ENCODE measurements at regions not wholly inside any gene's neighbourhood (a gene's known extent, or its start where the extent isn't known, plus 50 kb on each side); places are given as distances from the start of the nearest gene placed in this dataset.

GRCh38 chr16:80489173-80489572 is 51.6 kb upstream of the DYNLRB2 start:
- no peak for DNase-seq

- no peak for DNase-seq
Observed at GRCh38 chr16:80488167-80488566, 52.6 kb upstream of the DYNLRB2 start.

- no peak for DNase-seq
Observed at GRCh38 chr16:80480664-80481063, 60.1 kb upstream of the DYNLRB2 start.

GRCh38 chr16:80477838-80478237 is 63.0 kb upstream of the DYNLRB2 start:
- DNase-seq: no peak

- no peak for DNase-seq
Observed at GRCh38 chr16:80468029-80468428, 72.8 kb upstream of the DYNLRB2 start.

GRCh38 chr16:80466024-80466987 is 74.5 kb upstream of the DYNLRB2 start:
- peak; percentile 65 for DNase-seq

- DNase-seq: no peak
Observed at GRCh38 chr16:80463751-80464495, 76.9 kb upstream of the DYNLRB2 start.

GRCh38 chr16:80463326-80463725 is 77.5 kb upstream of the DYNLRB2 start:
- DNase-seq: no peak

- DNase-seq: no peak
Observed at GRCh38 chr16:80462917-80463316, 77.9 kb upstream of the DYNLRB2 start.

- DNase-seq: no peak
Observed at GRCh38 chr16:80460988-80461387, 79.8 kb upstream of the DYNLRB2 start.

- no peak for DNase-seq
Observed at GRCh38 chr16:80459966-80460365, 80.8 kb upstream of the DYNLRB2 start.

GRCh38 chr16:80459331-80459777 is 81.4 kb upstream of the DYNLRB2 start:
- no peak for DNase-seq

GRCh38 chr16:80457871-80458270 is 82.9 kb upstream of the DYNLRB2 start:
- no peak for DNase-seq

- no peak for DNase-seq
Observed at GRCh38 chr16:80454802-80455201, 86.0 kb upstream of the DYNLRB2 start.

GRCh38 chr16:80449392-80449791 is 91.4 kb upstream of the DYNLRB2 start:
- no peak for DNase-seq

GRCh38 chr16:80447241-80447640 is 93.6 kb upstream of the DYNLRB2 start:
- no peak for DNase-seq

- no peak for DNase-seq
Observed at GRCh38 chr16:80442779-80443178, 98.0 kb upstream of the DYNLRB2 start.

- DNase-seq: no peak
Observed at GRCh38 chr16:80441935-80442334, 98.9 kb upstream of the DYNLRB2 start.

GRCh38 chr16:80440667-80441066 is 100.1 kb upstream of the DYNLRB2 start:
- DNase-seq: no peak

GRCh38 chr16:80437707-80438106 is 103.1 kb upstream of the DYNLRB2 start:
- no peak for DNase-seq

GRCh38 chr16:80436510-80436909 is 104.3 kb upstream of the DYNLRB2 start:
- DNase-seq: no peak

GRCh38 chr16:80433623-80434022 is 107.2 kb upstream of the DYNLRB2 start:
- DNase-seq: no peak

- no peak for DNase-seq
Observed at GRCh38 chr16:80427795-80428194, 113.0 kb upstream of the DYNLRB2 start.

All from midbrain (tissue), 1 donor.